NCI-H226 (cell line): ENCODE measurements at regions not wholly inside any gene's neighbourhood (a gene's known extent, or its start where the extent isn't known, plus 50 kb on each side); places are given as distances from the start of the nearest gene placed in this dataset.
"Not testable (repeated sequence)": the region's sequence is repeated elsewhere in the genome, so short reads cannot be mapped to it uniquely, and the experiment has no call there.

Experiments used
- DNase-seq: peaks from one replicate; pipeline ENCODE4 v3.0.0-alpha.2; 2015

DNA sequence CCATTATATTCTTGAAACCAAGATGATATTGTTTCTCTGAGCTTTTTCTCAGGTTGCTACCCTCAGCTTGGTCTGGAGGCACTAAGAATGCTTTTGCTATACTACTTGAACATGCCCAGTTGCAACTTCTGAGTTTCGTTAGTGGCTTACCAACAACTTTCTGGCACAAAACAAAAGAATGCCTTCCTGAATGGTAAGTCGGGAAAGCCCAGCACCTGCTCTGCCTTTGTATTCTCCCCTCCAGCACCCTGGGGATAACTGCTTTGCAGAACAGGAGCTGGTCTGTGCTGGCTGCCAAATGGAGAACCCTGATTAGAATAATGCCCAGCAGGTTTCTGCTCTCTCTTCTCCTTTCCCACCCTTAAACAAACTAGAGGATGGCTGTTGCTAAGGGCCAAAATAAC, 149.3 kb downstream of the TGFB2 start:
- no peak for DNase-seq

DNA sequence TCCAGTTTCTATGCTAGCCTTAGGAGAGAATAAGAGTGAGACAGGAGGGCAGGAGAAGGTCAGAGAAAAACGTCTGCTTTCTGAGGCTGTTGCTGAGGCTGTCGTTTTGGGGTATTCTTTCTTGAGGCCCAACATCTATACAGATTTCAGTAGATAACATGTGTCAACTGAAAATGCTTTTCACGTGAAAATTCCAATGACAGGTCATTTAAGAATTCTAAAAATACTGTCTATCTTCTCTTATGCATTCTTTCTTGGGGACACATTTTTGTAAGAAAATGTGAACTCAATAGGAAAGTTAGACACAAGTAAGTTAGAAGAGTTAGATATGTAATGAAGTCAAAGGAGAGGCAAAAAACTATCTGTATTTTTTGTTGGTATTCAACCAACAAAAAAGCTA, 150.8 kb downstream of the TGFB2 start:
- no peak for DNase-seq

DNA sequence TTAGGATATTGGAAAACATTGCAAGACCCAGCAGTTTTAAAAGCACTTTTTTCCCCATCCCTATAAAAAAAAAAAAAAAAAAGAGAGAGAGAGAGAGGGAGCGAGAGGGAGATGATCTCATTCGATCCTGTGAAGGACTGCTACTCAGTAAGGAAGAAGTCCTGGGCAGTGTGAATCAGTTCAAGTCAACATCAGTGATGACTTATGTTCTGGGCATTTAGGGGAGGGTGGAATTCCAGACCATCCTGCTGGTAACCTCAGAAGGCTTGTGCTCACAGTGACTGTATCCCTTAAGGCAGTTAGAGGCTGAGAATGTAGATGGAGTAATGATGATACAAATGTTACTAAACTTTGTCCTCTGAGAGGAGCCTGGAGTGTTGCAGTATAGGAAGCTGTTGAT, 151.4 kb downstream of the TGFB2 start:
- peak; percentile 94 for DNase-seq

DNA sequence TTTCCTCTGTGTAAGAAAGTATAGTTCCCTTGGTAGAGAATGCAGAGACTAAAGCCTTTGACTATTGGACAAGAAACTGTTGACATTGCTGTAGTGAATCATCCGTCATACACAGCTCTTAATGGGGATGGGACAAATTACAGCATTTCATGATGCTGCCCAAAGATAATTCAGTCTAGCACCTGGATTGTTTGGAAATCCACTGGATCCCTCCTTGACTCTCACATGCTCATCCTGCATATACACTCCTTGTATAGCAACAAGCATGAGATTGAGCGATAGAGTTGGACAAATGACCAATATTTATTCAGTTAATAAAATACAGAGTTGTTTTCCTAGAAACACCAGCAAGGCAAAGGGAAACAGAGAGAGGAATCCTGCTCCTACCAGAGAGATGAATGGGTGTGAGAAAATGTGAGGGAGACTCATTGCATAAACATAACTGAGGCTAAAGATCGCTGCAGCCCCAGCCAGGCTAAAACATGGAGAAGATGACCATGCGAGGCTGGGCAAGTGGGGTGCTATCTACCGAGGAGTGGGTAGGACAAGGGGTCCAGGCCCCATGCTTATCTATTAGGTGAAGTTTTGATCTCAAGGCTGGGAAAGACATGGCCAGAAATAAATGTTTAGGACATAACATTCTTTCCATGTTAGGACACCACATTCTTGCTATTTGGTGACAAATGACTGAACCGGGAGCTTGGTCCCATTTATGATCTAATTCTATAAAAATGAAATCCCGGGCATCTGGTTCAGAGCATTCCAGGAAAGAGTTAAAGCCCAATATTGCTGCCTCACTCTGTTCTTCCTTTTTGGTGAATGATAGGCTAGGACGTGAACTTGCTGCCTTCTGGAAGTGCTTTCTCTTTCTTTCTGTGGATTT, 153.2 kb downstream of the TGFB2 start:
- DNase-seq = no peak

DNA sequence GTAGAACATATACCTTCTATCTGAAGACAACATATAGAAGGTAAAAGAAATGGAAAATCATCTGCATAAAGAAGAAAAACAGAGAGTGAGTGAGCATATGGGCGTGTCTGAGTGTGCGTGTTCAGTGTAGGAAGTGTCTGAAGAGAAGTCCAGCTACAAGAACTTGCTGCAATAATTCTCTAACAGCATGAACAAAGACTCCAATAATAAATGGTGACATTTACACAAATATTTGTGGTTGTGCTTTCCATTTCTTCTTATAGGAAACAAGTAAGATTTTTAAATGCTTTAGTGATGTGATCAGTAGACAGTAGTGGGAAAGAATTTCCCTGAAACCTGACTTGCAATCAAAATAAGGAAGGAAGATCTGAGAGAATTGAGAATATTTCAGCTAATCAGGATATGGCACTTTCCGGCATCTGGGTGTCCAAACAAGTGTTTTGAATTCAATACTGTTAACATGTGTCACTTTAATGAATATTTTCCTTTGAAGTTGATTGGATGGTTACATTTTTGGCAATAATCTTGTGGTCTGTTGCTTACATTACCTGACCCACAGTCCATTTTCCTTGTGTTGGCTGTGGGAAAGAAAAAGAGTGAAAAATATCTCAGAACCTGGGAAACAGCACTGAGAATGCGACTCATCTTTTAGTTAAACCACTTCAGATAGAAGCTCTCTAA, 154.0 kb downstream of the TGFB2 start:
- no peak for DNase-seq

DNA sequence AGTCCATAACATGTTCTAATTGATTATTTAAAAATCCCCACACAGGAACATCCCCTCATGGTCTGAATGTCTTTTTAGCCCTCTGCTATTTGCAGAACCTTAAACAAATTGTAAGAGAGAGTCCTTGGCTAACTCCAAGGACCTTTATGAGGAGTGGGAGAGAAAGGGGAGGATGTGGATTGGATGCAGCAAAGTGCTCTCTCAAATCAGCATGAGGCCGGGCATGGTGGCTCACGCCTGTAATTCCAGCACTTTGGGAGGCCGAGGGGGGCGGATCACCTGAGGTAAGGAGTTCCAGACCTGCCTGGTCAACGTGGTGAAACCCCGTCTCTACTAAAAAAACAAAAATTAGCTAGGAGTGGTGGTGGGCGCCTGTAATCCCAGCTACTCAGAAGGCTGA, 154.8 kb downstream of the TGFB2 start:
- DNase-seq = no peak

DNA sequence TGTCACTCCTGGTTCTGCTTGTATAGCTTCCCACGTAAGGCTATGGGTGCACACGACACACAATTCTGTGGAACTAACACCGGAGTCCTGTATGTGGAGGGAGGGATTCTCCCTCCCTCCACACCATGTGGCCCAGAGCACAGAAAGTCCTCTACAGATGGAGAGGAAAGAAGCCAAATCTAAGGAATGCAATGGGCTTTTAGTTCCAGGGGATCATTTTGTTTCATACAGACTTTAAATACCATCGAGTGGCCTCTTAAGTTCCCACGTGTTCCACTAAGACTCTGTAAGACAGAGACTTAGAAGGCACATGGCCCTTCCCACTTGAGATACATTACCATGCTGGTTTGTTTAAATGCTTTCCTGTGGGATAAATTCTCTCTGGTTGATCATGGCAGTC, 156.0 kb downstream of the TGFB2 start:
- no peak for DNase-seq

DNA sequence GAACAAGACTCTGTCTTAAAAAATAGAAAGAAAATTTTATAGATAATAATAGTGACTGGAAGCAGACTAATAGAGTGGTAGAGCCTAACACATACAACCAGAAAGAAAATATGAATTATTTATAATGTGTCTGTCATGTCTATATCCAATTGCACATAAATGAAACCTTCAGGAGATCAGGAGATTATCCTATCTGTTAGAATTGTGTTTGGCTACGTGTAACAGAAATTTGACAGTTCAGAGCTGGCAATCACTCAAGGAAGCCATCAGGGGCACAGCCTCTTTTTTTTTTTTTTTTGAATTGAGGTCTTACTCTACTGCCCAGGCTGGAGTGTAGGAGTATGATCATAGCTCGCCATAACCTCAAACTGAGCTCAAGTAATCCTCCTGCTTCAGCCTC, 157.2 kb downstream of the TGFB2 start:
- no peak for DNase-seq

DNA sequence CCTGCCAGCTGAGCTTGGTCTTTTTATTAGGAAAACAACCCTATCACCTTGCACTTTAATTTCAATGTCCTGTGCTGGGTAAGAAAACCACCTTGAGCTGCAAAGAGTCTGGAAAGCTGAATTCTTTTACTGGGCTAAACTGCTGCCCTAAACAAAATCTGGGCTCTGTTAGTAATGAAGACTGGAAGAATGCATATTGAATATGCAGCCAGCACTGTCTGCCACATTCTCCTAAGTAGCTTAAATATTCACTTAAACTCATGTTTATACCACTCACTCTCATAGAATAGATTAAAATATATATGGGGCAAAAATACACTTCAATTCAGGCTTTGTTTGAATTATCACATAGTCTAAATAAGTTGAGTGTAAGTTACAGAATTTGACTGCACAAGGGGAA, 158.0 kb downstream of the TGFB2 start:
- DNase-seq = no peak

DNA sequence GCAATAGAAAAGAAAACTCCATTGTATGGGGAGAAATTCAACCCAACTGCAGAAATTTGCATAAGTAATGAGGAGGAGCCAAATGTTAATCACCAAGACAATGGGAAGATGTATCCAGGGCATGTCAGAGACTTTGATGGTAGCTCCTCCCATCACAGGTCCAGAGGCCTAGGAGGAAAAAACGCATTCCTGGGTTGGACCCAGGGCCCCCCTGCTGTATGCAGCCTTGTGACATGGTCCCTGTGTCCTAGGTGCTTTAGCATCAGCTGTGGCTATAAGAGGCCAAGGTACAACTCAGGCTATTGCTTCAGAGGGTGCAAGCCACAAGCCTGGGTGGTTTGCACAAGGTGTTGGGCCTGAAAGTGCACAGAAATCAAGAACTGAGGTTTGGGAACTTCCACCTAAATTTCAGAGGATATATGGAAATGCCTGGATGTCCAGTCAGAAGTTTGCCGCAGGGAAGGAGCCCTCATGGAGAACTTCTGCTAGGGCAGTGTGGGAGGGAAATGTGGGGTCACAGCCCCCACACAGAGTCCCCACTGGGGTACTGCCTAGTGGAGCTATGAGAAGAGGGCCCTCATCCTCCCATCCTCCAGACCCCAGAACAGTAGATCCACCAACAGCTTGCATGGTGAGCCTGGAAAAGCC, 162.3 kb downstream of the TGFB2 start:
- DNase-seq = no peak

DNA sequence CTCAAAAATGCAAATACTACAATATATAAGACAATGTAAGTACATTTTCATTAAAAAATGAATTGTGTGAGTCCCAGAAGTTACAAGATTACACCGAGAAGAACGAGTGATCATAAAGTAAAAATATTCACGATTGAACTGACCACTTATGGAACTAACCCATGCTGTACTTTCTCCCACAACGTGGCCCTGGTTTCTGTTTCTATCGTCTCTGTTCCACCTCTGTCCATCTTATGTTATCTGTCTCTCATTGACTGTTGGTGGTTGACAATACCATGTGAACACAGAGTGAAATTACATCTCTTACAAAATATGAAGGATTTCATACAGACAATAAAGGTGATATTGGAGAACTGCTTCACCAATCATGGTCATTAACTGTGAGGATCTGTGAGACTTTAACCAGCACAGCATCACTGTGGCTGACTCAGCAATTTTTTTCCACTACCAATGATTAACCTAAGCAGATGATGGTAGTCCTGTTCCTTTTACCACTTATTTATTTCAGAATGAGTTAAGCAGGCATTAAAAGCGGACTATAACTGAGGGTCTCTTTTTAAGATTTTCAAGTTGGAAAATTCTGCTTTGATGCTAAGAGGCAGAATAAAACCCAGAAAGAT, 165.1 kb downstream of the TGFB2 start:
- DNase-seq = no peak

DNA sequence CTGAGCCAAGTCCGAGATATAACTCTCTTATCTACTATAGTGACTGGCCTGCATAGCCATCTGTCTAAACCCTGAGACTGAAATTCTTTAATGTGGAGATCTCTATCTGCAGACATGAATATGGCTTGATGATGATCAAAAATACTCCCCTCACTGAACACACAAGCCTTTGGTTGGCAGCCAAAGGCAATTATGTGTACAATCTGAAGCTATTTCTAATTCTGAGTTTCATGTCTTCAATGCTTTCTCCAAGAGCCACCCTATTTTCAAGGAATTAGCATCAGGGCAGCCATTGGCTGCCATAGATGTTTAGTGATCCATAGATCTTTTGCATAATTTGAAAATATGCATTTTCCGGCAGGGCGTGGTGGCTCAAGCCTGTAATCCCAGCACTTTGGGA, 168.2 kb downstream of the TGFB2 start:
- DNase-seq = no peak

DNA sequence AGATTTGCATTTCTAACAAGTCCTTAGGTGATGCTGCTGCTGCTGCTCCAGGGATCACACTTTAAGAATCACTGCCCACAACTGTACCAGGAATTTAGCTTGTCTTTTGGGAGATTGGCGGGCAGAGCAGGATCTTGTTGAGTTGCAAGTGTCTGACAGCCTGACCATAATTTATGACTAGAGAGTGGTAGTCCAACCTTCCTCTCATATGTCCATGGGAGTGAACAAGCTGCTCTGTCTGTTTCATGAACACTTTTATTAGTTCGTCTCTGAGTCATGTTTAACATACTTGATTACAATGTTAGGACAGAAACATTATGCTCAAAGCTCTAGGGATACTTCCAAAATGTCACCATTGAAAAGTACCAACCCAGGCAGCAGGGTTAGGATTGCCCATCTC, 169.6 kb downstream of the TGFB2 start:
- DNase-seq = no peak

DNA sequence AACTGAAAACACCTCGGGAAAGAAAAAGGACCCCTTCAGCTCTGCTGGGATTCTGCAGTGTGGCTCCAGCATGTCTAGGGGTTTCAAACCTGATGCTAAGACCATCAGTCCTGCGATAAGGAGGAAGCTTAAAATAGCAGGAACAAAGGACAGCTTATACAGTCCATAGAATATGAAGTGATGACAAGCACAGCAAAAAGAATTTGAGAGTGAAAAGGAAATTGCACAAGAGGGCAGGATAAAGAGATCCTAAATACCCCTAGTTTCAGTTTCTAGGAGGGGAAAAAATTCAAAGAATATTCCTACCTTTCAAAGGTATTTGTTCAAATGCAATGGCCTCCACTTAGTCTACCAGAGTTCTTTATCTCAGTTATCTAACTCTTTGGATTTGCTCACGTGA, 171.4 kb downstream of the TGFB2 start:
- no peak for DNase-seq

DNA sequence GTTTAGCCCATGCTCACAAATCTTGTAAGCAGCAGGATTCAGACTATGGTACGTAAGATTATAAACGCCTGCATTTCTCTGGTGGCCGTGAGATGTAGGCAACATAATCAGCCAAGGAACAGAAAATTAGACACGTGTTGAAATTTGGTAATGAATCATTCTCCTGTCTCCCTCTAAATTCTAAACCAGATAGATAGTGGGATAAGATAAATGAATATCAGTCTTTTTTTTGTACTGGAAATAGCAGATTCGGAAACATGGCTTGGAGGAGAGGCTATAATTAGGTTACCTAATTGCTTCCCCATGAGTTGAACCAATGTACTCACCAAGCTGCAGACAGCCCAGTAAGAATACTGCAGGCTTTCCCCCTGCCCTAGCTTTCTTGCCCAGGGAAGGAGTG, 172.3 kb downstream of the TGFB2 start:
- no peak for DNase-seq

DNA sequence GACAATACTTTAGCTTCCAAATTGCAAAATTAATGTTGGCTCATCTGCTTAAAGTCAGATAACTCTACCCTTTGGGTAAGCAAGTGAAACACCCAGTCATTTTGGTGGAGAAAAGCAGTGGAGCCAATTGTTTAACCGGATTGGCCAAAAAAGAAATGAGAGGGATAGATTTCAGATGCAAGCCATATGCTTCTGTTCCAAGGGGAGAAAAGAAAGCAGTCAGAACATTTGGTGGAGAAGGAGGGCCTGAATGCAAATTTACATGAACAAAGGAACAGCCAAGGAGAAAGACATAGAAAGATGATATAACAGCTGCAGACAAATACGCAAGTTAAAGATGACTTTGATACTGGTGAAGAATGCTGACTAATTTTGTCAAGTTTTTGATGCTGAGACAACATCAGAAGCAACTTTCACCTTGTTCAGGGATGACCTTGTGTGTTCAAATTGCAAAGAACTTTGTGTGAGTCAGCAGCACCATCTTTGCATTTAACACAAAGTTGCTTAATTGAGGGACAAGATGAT, 173.1 kb downstream of the TGFB2 start:
- DNase-seq = no peak

DNA sequence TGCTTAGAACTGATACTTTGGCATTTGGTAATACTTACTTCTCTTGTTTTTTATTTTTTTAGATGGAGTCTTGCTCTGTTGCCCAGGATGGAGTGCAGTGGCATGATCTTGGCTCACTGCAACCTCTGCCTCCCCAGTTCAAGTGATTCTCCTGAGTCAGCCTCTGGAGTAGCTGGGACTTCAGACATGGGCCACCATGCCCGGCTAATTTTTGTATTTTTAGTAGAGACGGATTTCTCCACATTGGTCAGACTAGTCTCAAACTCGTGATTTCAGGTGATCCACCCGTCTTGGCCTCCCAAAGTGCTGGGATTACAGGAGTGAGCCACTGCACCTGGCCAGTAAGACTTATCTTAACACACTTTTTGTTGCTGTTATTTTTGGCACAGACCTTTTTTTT, 175.5 kb downstream of the TGFB2 start:
- not testable (repeated sequence) for DNase-seq

DNA sequence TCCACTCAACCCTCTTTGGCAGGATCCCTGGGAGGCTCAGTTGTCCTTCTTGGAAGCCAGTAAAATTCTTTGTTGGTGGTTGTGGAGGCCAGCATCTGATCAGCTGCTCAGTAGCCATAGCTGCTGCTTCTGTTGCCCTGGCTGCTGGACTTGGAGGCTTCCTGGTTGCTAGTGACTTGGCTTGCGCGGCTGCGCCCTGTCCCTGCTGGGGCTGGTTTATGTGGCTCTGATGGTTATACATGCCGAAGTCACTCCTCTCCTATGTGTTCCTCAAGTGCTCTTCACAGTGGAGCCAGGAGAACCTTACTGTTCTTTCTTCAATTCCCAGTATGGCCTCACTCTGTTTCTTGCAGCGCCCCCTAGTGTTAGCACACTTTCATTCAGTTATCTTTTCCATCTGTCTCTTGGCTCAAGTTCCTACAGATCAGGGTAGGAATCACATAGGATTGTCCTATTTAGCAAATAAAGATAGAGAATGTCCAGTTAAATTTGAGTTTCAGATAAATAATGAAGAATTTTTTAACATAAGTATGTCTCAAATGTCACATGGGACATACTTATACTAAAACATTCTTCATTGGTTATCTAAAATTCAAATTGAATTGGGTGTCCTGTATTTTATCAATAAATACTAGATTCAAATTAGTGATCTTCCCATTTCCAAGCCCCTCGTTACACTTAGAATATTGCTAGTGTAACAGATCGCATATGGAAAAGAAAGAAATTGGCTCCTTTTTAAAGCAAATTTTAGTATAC, 176.5 kb downstream of the TGFB2 start:
- no peak for DNase-seq

DNA sequence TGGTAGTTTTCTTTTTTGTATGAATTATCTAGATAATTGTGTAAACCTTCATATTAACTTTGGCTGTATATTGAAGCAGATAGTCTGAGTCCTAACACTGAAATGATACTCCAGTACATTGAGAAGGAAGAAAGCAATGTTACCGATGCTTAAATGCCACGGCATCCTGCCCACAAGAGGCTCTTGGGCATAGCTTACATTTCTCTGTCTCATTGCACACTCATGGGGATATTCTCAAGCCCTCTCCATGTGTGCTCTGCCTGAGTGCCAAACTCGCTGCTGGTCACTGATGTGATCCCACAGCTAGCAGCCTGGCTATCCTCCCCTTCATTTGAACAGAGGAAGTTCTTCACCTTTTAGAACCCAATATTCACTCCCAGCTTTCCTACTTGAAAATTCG, 179.4 kb downstream of the TGFB2 start:
- DNase-seq = no peak

DNA sequence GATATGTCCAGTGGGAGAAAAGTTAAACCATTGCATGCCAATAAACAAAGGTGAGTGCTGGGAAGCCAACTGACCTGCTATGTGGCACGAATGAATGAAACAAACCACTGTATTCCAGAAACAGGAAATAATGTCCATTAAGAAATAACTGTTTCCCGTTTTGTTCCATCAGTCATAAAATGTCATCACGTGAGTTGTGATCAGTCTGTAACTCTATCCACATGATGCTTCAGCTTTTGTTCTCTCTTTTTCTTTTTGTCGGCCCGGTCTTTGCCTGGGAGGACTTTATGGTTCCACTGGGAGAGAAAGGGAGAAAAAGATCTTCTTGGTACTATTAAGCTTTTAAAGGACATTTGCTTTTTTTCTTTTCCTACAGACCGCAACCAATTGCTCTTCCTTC, 179.9 kb downstream of the TGFB2 start:
- DNase-seq = no peak

DNA sequence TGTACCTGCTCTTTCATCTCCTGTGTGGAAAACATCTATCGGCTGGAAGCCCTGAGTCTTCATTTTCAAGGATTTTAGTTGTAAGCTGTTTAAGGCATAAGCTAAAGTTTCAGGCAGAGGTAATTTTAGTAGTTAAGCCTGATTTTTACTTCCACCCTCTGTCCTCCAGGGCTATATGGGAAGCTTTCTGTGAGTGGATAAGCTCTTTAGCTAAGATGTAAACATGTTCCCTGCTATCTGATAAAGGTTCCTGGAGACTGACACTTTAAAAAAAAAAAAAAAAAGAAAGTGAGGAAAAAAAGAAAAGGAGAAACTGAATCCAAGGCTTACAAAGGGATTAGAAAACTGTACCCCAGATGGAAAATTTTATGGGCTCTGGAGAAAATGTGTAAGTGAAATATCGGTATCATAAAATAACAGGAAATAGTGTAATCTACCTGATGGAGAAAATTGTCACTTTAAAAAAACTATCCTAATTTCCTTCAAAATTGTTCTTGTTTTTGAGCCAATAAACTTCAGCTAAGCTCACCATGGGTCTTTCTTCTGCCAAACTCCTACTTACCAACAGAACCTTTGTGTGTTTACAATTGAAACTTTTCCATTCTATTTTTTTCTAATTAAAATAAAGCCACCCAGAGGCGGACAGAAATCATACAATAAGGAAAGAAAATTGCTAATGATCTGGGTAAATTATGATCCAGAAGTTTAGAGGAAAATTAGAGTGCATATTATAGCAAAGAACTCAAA, 180.5 kb downstream of the TGFB2 start:
- DNase-seq = no peak

DNA sequence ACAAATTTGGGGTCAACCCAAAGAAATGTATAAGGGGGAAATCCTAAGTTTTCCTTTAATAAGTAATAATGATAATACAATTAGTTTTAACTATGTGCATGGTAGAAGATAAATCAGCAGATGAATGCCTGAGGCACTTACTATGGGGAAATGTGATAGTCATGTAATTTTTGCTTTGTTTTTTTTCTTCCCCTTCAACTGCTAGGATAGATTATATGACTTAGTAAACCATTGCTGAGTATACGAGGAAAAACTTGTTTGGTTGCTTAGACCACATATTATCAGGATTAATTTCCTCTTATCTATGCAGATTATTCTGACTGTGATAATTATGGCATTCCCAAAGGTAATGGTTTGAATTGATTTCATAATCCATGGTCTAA, 181.1 kb downstream of the TGFB2 start:
- no peak for DNase-seq
